ENCODE measurements at regions not wholly inside any gene's neighbourhood (a gene's known extent, or its start where the extent isn't known, plus 50 kb on each side); places are given as distances from the start of the nearest gene placed in this dataset.

GRCh38 chr4:64464581-64464980, 55.3 kb upstream of the TECRL start:
- Histone ChIP-seq H3K4me1 (replicated peaks in 1 of 4; ENCODE audit: control insufficient read depth in 3 of 4, insufficient read depth in 4 of 4, low read length in 3 of 4) (no peaks in the 10 kb centered on the region), H3K27ac (ENCODE audit: low read depth, low read length) (no peak overlapping the region), H3K18ac (ENCODE audit: extremely low read depth, low read length) (no peak overlapping the region), H2BK20ac (ENCODE audit: low read length) (no peak overlapping the region), H4K20me1 (replicated peaks in 1 of 2; ENCODE audit: control insufficient read depth in 1 of 2, insufficient read depth in 2 of 2, low read length in 2 of 2) (no peaks in the 10 kb centered on the region), H3K23me2 (ENCODE audit: low read depth, low read length) (no peaks in the 10 kb centered on the region), H3K79me2 (ENCODE audit: control insufficient read depth in 1 of 2, insufficient read depth in 2 of 2, low read length in 2 of 2) (no peaks in the 10 kb centered on the region), H3K14ac (ENCODE audit: insufficient read length) (no peak overlapping the region), H3K4me2 (ENCODE audit: insufficient read depth in 1 of 2, low read depth in 2 of 2, low read length in 2 of 2) (no peak overlapping the region), H3K23ac (ENCODE audit: insufficient read length) (no peak overlapping the region), H3K36me3 (ENCODE audit: control insufficient read depth in 2 of 4, insufficient read depth in 4 of 4, low read length in 3 of 4) (no peaks in the 10 kb centered on the region), H4K5ac (ENCODE audit: insufficient read length, low read depth, low read length) (no peak overlapping the region), H2BK12ac (ENCODE audit: low read depth, low read length) (no peak overlapping the region), H2BK120ac (replicated peaks; ENCODE audit: low read depth, low read length) (no peak overlapping the region), H2BK15ac (ENCODE audit: low read length) (no peak overlapping the region), H3K56ac (replicated peaks; ENCODE audit: insufficient read length, low read depth, low read length) (no peak overlapping the region), H4K91ac (replicated peaks; ENCODE audit: insufficient read length, low read length) (no peak overlapping the region), H3K9ac (replicated peaks in 1 of 4; ENCODE audit: extremely low read depth in 1 of 4, low read depth in 3 of 4, low read length in 3 of 4) (no peak overlapping the region), H3K27me3 (replicated peaks in 1 of 4; ENCODE audit: control insufficient read depth in 3 of 4, extremely low read depth in 1 of 4, insufficient read depth in 3 of 4, low read length in 3 of 4) (no peaks in the 10 kb centered on the region), H2AK5ac (ENCODE audit: low read depth, low read length) (no peak overlapping the region), H3K4ac (replicated peaks; ENCODE audit: insufficient read length, low read depth, low read length) (no peak overlapping the region), H2AFZ (ENCODE audit: low read length) (peak overlapping the region; percentile 70; the same call in 1 of the 2 replicates), H2BK5ac (ENCODE audit: low read depth, low read length) (no peak overlapping the region), H3K79me1 (ENCODE audit: low read depth, low read length) (no peaks in the 10 kb centered on the region), H4K8ac (ENCODE audit: extremely low read depth, insufficient read depth, low read length) (no peak overlapping the region), H3K9me3 (ENCODE audit: insufficient read depth in 2 of 2, low read depth in 1 of 2, low read length in 1 of 2) (no peaks in the 10 kb centered on the region), H3K4me3 (ENCODE audit: extremely low read depth in 1 of 4, insufficient read depth in 2 of 4, low read depth in 3 of 4, low read length in 4 of 4) (no peak overlapping the region)
- DNase-seq (ENCODE audit: low read depth in 1 of 2, low spot score in 2 of 2) (no peak), FAIRE-seq (no peak)
- WGBS, 2 experiments (ENCODE audit: extremely low coverage in 1 of 2, insufficient coverage in 1 of 2, insufficient read length in 1 of 2, insufficient replicate concordance in 2 of 2, low coverage in 1 of 2, low lambda C conversion rate in 2 of 2, missing lambda C conversion rate in 1 of 2), result 87% methylated on average over 5 of the region's 5 CpGs; no CpG with 5 or more reads in 1 of the 2 experiments
- CTCF ChIA-PET (ENCODE audit: partially characterized antibody), result no interaction called here
- POLR2A ChIA-PET (ENCODE audit: partially characterized antibody), result no interaction called here
- no peak for TF ChIP-seq EP300 (IDR thresholded peaks at IDR 0.05; ENCODE audit: borderline replicate concordance in 1 of 2, low read depth in 2 of 2, low read length in 2 of 2)
- no peak for TF ChIP-seq JUN (IDR thresholded peaks at IDR 0.05; ENCODE audit: low read depth, low read length)
- TF ChIP-seq SP4 (IDR thresholded peaks at IDR 0.05; ENCODE audit: low read length), result no peak
- TF ChIP-seq SP2 (IDR thresholded peaks at IDR 0.05; ENCODE audit: low read length), result no peak
- no peak for TF ChIP-seq JUND (IDR thresholded peaks at IDR 0.05; ENCODE audit: low read length)
- TF ChIP-seq SAP30 (IDR thresholded peaks at IDR 0.05; ENCODE audit: insufficient read depth, insufficient replicate concordance, low read length), result no peak
- TF ChIP-seq EZH2 (IDR thresholded peaks at IDR 0.05; ENCODE audit: low read depth, low read length, severe bottlenecking), result no peak
- TF ChIP-seq CTBP2 (IDR thresholded peaks at IDR 0.05; ENCODE audit: borderline replicate concordance, insufficient read depth, insufficient read length, low read length), result no peak
- no peak for TF ChIP-seq ZNF274 (IDR thresholded peaks at IDR 0.05; ENCODE audit: borderline replicate concordance, extremely low read depth, low read length)
- no peak for TF ChIP-seq KDM1A (IDR thresholded peaks at IDR 0.05; ENCODE audit: borderline replicate concordance, low read length)
- TF ChIP-seq GTF2F1 (IDR thresholded peaks at IDR 0.05; ENCODE audit: borderline replicate concordance, low read depth, low read length), result no peak
- no peak for TF ChIP-seq ATF3 (IDR thresholded peaks at IDR 0.05; ENCODE audit: insufficient read depth, low read depth, low read length)
- TF ChIP-seq USF2 (IDR thresholded peaks at IDR 0.05; ENCODE audit: low read length), result no peak
